ENCODE measurements at regions not wholly inside any gene's neighbourhood (a gene's known extent, or its start where the extent isn't known, plus 50 kb on each side); places are given as distances from the start of the nearest gene placed in this dataset.

DNA sequence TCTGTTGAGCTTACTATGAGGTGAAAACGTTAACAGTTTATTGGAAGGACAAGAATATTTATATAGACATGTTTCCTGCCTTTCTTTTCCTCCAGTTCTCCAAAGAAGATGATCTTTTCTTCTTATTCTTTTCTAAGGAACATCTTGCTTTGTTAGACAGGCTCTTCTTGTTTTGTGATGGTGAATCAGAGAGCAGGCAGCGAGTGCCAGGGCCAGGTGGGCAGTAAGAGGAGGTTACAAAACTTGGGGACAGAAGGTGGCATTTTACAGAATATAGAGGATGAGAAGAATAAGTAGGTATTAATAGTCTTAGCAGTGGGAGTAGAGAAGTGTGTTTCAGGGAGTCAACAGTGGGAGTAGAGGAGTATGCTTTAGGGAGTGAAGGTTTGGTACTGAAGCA is 223.6 kb downstream of the ARL4A start:
- TF ChIP-seq POLR2AphosphoS5 (IDR thresholded peaks at IDR 0.05; ENCODE audit: low read depth) (no peak), SPI1 (IDR thresholded peaks at IDR 0.05; ENCODE audit: borderline replicate concordance, low read depth) (no peak), GABPA (IDR thresholded peaks at IDR 0.05; ENCODE audit: low read depth) (no peak)
- TF ChIP-seq, protein P1, sequence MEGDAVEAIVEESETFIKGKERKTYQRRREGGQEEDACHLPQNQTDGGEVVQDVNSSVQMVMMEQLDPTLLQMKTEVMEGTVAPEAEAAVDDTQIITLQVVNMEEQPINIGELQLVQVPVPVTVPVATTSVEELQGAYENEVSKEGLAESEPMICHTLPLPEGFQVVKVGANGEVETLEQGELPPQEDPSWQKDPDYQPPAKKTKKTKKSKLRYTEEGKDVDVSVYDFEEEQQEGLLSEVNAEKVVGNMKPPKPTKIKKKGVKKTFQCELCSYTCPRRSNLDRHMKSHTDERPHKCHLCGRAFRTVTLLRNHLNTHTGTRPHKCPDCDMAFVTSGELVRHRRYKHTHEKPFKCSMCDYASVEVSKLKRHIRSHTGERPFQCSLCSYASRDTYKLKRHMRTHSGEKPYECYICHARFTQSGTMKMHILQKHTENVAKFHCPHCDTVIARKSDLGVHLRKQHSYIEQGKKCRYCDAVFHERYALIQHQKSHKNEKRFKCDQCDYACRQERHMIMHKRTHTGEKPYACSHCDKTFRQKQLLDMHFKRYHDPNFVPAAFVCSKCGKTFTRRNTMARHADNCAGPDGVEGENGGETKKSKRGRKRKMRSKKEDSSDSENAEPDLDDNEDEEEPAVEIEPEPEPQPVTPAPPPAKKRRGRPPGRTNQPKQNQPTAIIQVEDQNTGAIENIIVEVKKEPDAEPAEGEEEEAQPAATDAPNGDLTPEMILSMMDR (IDR thresholded peaks at IDR 0.05; ENCODE audit: insufficient read depth, low read length), result no peak
